Fibroblast of skin of abdomen (primary cell): ENCODE measurements at regions not wholly inside any gene's neighbourhood (a gene's known extent, or its start where the extent isn't known, plus 50 kb on each side); places are given as distances from the start of the nearest gene placed in this dataset.
A peak's percentile ranks its signal among the peaks of the same experiment; 100 is the strongest.
"Not testable (repeated sequence)": the region's sequence is repeated elsewhere in the genome, so short reads cannot be mapped to it uniquely, and the experiment has no call there.

Experiments used
- DNase-seq: peaks from one replicate; pipeline ENCODE4 v3.0.0-alpha.2; 2013

GRCh38 chr4:151563194-151563593 is 154.2 kb downstream of the FHIP1A start:
- no peak for DNase-seq

DNA sequence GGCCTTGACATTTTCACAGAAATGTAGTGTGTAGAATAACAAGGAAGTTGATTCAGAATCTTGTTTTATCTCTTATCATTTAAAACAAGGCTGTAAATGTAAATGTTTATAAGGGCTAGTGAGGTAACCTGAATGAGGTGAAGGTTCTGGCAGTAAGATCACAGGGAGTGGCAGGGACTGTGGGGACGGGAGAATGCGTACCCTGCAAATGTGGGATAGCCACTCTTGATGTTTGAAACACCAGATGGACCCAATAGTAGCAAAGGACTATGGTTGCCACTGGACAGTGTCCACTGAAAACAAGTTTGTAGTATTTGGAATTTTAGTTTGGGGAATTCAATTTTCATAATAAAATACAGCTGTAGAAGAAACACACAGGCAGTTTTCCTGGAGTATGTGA is 155.3 kb downstream of the FHIP1A start:
- DNase-seq, result no peak

DNA sequence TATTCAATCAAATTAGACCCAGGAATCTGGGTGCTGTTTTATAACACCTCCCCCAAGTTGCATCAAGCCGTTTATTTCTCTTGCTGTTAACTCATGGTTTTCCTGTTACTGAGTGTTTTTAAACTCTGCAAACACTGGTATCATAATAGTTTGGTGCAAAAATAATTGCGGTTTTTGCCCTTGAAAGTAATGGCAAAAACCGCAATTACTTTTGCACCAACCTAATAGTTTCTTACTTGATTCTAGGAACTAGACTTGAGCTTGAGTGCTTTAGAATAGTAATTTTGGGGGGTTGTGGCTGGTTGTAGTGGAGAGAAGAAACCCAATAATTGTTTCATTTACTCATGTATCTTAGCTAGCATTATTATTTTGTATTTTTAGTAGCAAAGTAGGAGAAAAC is 156.6 kb downstream of the FHIP1A start:
- no peak for DNase-seq

- DNase-seq, result no peak
Measured at GRCh38 chr4:151566053-151566452, 157.1 kb downstream of the FHIP1A start.

DNA sequence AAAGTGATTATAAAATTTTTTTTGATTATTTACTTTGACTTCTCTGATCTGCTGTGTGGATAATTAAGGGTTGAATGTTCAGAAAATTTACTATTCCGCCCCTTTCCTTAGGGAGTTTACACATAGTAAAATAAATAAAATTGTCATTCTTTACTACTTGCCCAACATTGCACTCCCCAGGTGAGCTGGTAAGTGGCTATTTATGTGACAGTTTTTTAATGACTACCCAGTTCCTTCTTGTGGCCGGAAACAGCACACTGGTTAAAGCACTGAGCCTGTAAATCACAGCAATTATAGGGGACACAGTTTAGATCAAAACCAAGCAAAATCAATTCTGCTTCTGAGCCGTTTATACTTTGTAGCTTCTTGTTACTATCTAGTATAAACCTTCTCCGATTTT is 158.1 kb downstream of the FHIP1A start:
- DNase-seq, result no peak

DNA sequence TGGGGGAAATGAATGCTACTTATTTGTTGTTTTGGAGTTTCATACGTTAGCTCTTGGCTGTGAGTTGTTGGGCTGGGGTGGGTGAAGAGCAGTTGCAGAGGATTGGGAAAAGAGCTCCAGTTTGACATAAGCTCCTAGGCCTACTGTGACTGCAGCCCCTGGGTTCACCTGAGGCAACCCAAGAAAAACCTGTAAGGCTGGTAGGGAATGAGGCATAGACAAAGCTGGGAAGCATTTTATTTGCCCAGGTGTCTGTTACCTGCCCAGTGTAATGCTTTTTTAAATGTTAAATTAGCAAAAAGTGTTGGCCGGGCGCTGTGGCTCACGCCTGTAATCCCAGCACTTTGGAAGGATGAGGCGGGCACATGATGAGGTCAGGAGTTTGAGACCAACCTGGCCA is 160.0 kb downstream of the FHIP1A start:
- DNase-seq, result no peak

DNA sequence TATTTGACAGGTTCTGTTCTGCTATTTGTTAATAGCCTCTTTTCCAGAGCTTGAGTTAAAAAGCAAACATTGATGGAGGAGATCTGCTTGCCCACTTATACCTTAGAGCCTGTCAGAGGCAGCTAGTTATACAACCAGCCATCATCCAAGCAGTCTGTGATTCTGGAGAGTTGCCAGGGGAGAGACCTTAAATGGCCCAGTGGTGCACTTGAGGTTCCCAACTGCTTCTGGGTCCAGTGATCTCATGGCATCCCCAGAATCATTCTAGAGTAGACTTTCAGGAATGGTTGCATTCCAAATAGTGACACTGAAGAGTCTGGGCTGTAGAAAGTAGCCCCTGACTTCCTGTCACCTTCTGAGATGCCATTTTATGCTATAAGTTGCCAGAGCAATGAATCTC is 160.7 kb downstream of the FHIP1A start:
- no peak for DNase-seq

- DNase-seq, result no peak
Measured at GRCh38 chr4:151573474-151573873, 164.5 kb downstream of the FHIP1A start.

- no peak for DNase-seq
Measured at GRCh38 chr4:151573945-151574344, 165.0 kb downstream of the FHIP1A start.

DNA sequence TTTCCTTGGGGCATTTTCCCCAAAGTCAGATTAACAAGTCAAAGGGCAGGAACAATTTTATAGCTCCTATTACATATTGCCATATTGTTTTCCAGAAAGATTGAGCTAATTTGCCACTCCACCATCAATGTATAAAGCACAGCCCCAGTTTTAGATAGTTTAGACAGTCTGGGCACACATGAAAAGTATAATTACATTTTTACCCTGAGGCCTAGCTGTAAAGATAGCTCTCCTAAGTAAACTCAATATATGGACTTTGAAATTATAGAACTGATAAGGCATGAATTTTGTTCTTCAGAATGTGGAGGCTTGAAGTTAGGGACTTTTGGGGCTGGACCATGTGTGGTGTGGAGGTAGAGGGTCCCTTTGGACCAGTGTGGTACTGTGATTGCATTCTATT is 166.0 kb downstream of the FHIP1A start:
- DNase-seq, result no peak

DNA sequence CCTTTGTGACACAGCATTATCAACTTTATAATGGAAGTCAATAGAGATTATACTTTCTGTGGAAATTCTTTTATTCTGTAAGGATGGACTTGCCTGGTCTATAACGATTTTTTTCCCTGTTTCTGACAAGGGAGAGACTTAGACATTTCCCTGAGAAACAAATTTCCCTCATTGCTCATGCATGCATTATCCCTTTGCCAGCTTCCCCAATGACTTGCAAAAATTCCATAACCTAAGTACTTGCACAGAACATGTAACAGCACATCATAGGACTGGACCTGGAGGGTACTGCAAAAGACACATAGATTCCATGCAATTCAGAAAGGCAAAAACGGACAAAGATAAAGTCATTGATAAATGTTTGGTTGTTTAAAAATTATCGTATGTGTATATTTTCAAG is 166.7 kb downstream of the FHIP1A start:
- DNase-seq, result no peak

GRCh38 chr4:151576627-151577026 is 167.7 kb downstream of the FHIP1A start:
- DNase-seq, result no peak

GRCh38 chr4:151581570-151581969 is 172.6 kb downstream of the FHIP1A start:
- no peak for DNase-seq

DNA sequence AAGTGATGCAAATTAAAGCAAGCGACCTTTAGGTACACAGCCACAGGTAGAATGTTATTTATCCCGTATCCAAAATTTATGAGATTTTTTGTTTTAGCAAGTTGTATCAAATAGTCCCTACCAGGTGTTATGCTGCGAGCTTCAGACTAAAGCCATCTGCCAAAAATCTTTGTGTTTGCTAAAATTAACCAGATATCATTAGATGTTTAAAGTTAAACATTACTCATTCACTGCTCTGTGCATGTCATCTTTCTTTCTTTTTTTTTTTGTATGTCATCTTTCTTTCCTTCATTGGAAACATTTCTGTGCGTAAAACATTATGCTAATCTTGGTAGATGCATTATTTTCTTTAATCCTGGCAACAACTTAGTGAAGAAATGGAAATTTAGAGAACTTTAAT is 173.1 kb downstream of the FHIP1A start:
- DNase-seq, result no peak

- DNase-seq, result no peak
Measured at GRCh38 chr4:151583157-151583914, 174.4 kb downstream of the FHIP1A start.

- no peak for DNase-seq
Measured at GRCh38 chr4:151584101-151584500, 175.1 kb downstream of the FHIP1A start.

DNA sequence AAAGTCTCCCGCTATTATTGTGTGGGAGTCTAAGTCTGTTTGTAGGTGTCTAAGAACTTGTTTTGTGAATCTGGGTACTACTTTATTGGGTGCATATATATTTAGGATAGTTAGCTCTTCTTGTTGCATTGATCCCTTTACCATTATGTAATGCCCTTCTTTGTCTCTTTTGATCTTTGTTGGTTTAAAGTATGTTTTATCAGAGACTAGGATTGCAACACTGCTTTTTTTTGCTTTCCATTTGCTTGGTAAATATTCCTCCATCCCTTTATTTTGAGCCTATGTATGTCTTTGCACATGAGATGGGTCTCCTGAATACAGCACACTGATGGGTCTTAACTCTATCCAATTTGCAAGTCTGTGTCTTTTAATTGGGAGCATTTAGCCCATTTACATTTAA is 165.2 kb downstream of the GATB start:
- not testable (repeated sequence) for DNase-seq

- not testable (repeated sequence) for DNase-seq
Measured at GRCh38 chr4:151597691-151598090, 163.1 kb downstream of the GATB start.

DNA sequence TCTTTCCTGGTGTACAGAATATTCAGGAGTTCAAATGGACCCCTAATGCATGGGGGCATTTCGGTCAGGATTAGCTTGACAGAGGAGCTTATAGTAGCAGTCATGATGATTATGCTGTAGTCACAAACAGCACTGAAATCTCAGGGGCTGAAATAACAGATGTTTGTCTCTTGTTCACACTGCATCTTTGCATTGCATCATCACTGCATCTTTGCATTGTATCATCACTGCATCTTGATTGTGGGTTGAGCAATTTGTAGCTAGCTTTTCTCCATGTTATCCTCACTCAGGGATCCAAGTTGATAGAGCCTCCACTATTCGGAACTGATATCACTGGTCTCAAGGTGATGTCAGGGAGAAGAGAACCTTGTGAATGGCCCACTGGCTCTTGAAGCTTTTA is 160.9 kb downstream of the GATB start:
- no peak for DNase-seq

GRCh38 chr4:151600432-151600831 is 160.4 kb downstream of the GATB start:
- DNase-seq, result no peak

DNA sequence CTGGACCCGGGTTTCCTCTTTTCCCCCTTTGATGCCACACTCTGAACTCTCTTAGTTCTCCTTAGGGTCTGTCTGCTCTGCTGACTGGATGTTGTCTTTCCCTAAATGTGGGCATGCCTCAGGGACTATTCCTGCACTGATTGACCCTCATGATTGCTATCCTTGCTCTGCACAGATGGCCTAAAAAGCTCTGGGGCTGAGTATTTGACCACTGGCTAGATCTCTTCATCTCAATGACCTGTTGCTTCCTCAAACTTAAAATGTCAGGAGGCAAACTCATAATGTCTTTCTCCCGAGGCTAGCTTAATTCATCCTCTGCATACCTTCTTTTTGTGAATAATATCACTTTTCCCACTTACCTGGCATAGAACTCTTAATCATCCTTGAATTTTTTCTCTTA is 157.4 kb downstream of the GATB start:
- DNase-seq, result no peak

- peak; percentile 11 for DNase-seq
Measured at GRCh38 chr4:151604238-151604637, 156.6 kb downstream of the GATB start.

- no peak for DNase-seq
Measured at GRCh38 chr4:151605215-151605614, 155.6 kb downstream of the GATB start.

DNA sequence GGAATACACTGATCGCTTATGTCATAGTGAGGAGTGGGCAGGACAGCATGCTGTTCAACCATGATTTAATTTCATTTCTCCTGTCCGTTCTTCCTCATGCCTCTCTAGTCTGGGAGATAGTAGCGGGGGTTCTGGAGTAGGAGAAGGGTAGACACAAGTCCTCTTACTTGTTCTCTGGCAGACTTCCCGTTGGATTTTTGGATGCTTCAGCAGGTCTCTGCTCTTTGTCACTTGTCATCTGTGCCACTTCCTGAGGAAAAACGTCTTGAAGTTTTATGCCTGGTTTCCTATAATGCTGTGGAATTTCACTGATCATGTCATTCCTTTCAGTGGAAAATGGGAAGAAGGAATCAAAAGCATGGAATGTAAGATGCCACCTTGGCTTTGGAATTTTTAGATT is 154.7 kb downstream of the GATB start:
- no peak for DNase-seq

GRCh38 chr4:151610229-151610628 is 150.6 kb downstream of the GATB start:
- DNase-seq, result no peak
